ENCODE measurements at regions not wholly inside any gene's neighbourhood (a gene's known extent, or its start where the extent isn't known, plus 50 kb on each side); places are given as distances from the start of the nearest gene placed in this dataset.
"Not testable (repeated sequence)": the region's sequence is repeated elsewhere in the genome, so short reads cannot be mapped to it uniquely, and the experiment has no call there.

DNA sequence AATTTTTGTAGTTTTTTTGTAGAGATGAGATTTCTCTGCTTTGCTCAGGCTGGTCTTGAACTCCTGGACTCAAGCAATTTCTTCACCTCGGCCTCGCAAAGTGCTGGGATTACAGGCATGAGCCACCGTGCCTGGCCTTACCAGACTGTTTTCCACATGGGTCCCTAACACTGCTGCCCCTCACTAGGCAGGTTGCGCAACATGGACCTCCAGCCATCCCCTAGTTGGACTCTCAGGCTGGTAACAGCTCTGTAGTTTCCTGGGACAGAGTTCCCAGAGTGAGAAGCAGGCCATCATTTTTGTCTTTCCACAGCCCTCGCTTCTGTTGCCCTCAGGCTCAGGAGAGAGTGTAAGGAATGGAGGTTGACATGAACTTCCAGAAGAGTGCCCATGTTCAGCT, 156.1 kb downstream of the CTH start:
- DNase-seq, result no peak

GRCh38 chr1:70571191-70571590, 160.1 kb downstream of the CTH start:
- no peak for DNase-seq

GRCh38 chr1:70573317-70573843, 162.3 kb downstream of the CTH start:
- no peak for DNase-seq

DNA sequence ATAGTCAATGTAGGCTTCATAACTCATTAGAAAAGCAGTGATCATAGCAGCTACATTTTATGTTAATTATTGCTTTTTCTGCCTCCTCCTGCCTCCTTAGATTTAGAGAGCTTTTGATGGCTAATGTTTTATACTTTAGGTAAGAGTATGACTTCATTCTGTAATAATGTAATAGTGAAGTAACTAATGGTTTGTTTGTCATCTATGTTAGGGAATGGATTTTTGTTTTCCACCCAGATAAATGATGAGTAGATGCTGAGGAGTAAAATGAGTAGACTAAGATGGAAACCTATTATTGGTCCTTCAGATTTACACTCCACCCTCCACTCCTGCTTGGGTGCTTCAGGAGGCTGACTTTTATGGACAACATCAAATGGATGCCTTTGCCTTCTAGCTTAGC, 170.6 kb downstream of the CTH start:
- no peak for DNase-seq

DNA sequence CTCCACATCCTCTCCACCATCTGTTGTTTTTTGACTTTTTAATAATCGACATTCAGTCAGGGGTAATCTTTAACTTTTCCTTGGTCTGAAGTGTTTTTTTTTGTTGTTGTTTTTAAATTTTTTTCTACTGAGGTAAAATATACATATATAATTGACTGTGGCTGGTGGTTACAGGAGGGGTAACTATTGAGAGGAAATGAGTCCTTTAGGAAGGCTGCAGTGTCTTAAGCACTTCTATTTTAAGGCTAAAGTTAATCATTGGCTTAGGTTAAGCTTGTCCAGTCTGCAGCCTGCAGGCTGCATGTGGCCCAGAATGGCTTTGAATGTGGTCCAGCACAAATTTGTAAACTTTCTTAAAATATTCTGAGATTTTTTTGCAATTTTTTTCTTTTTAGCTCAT, 172.5 kb downstream of the CTH start:
- DNase-seq, result peak; percentile 24

- DNase-seq, result no peak
These were observed 175.0 kb downstream of the CTH start for GRCh38 chr1:70586046-70586445.

DNA sequence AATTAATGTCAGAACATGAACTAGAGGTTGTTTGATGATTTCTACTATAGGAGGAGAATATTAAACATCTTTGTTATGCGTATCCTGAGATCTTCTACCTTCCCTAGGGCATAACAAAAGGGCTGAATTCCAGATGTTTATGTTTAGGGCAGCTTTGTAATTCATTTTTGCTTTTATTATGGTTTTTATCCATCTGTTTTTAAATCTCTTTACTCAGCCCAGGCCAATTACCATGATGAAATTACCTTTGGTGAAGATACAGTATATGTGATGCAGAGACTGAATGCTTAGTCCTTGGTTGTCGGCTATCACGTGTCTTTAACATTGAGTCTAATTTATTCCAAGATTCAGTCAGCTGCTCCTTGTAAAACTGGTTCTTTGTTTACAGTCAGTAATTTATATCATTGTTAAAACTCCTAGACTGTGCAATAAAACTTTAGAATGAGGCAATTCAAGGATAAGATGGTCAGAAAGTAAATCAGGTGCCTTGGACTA, 176.9 kb downstream of the CTH start:
- DNase-seq, result no peak

DNA sequence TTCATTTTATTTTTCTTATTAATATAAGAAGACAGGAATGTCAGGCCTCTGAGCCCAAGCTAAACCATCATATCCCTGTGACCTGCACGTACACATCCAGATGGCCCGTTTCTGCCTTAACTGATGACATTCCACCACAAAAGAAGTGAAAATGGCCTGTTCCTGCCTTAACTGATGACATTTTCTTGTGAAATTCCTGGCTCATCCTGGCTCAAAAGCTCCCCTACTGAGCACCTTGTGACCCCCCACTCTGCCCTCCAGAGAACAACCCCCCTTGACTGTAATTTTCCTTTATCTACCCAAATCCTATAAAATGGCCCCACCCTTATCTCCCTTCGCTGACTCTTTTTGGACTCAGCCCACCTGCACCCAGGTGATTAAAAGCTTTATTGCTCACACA, 182.5 kb downstream of the CTH start:
- DNase-seq, result not testable (repeated sequence)

GRCh38 chr1:70608815-70609214, 197.7 kb downstream of the CTH start:
- no peak for DNase-seq

- DNase-seq, result not testable (repeated sequence)
These were observed 199.1 kb downstream of the CTH start for GRCh38 chr1:70610164-70610563.

- DNase-seq, result no peak
These were observed 205.9 kb downstream of the CTH start for GRCh38 chr1:70616946-70617345.

DNA sequence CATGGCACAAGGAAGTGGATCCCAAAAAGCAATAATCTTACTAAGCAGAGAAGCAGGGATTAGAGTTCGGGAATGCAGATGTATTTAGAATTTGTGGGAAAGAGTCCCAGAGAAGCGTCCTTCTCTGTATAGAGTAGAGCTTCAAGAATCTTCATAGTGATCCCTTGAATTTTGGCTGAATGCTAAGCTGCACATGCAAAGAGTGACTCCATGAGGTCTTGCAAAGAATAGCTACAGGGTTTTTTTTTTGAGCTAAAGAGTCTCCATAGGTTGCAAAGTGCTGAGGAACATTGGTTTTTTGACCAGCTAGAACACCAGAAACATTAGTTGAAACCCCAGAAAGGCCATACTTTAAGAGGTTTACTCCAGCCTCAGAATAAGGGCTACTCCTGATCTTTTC, 206.7 kb downstream of the CTH start:
- no peak for DNase-seq

- DNase-seq, result no peak
These were observed 216.8 kb downstream of the CTH start for GRCh38 chr1:70627910-70628309.

DNA sequence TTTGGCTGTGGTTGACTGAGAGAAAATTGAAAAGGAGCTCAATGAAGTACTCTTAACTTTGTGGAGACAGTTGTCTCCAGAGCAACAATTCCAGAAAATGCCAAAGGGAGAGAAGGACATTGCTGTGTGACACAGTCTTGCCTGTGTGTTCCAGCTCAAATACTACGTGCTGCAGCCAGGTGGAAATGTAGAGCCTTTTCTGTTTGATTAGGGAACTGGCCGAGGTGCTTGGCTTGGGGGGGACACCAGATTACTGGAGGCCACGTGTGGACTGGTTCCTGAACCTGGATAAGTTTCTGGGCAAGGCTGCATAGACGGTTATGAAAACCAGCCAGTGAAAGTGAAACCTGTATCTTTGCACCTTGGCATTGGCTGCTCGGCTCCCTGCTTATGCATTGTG, 217.9 kb downstream of the CTH start:
- no peak for DNase-seq

DNA sequence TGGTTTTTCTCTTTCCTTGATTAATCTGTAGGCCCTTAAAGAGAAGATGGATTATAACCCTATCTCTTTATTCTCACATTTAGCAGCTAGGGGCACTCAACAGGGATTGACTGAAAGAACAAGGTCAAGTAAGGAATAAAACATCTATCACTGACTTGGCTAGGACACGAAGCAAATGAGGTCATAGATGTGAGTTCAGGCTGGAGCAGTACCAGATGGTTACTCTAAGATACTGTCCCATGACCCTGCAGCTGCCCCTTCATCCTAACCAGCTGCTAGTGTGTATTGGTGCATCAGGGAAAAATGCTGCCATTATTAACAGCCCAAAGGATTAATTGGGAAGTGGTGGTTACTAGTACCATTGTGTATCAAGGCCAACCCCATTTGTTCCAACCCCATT, 221.9 kb downstream of the CTH start:
- no peak for DNase-seq

DNA sequence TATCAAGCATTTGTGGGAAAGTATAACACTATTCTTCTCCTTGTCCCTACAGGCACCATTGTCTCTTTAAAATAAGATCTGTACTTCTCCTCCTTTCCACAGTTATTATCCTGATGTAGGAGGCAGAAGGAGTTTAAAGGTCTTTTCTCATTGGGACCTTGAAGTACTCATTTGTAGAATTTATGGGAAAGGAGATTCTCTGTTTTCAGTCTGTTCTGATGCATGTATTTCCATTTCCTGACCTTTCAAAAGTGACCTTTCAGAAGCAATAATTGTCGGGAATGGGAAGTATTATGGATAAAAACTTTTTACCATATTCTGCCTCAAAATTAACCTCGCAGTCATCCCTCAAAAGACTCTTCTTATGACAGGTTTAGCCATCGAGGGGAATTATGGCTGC, 224.8 kb downstream of the CTH start:
- no peak for DNase-seq

DNA sequence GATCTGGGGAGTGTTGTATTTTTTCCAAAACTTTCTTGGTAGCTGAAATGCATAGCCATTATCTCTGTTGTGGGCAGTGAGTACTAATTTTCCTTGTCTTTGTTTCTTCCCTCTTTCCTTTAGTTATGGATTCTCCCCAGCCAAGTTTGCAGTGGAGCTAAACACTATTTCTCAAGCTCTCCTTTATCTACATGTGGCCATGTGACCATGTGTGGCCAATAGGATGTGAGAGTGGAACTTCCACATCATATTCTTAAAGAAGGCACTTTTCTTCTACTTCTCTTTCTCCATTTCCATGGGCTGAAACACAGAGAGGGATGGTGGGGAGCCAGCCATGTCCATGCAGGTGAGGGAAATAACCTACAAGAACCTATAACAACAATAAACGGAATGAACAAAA, 230.8 kb downstream of the CTH start:
- DNase-seq, result no peak

DNA sequence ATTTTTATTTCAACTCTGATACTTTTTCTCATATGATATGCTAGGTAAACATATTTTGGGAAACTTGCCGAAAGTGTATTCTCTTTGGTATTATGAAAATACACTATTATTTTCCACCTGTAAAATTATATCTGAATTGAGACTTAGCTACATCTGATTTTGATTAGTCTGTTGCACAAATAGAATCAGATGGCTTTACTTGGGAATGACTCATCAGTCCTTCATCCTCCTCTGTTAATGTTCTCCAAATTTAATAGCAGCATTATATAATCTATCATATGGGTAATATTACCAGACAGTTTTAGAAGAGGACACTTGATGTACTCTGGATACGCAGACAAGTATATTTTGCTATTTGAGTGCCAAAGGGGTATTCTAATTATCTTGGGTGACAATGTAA, 245.3 kb downstream of the CTH start:
- DNase-seq, result no peak

DNA sequence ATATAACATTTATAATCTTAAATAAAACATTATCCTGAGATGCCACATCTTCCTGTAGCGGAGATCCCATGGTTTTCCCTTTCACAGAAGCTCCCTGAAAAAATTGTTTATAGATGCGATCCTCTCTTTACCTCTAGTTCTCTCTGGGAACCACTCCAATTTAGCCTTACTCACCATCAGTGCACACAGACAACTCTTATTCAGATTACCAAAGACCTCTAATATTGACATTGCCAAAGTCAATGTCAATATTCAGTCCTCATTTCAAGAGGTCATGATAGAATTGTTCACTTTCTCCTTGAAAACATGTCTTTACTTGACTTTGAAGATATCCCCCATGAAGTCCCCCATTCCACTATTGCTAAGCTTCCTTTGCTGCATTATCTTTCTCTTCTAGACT, 248.8 kb downstream of the CTH start:
- DNase-seq, result no peak

DNA sequence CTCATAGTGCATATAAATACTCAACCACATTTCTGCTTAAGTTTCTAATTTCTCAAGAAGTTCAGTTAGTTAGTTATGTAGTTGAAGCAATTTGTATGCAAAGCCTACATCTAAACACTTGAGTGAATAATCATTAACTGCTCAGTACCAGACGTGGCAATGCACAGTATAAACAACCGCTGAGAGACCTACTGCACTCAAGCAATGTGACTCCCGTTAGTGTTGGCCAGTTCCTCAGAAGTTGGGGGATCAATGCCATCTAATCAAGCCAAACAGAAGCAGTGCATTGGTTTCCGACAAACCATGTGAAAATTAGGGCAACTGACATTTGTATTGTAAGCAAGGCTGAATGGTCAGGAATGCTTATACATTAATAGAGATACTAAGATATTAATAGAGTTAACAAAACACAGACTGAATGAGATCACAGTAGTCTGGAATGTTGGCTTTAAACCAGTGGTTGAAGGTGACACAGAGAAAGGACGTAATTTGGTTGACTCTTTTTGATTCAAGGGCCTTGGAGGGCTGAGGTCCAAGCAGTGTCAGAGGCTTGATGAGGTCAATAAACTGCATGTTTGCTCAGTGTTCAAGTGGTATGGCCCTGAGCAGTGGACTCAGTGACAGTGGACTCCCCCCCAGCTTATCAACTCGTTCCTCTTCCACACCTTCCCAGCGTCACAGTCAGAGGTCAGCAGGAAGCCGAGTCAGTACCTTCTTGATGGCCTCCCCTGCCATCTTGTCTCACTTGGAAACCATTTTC, 255.5 kb downstream of the CTH start:
- DNase-seq, result peak; percentile 65

DNA sequence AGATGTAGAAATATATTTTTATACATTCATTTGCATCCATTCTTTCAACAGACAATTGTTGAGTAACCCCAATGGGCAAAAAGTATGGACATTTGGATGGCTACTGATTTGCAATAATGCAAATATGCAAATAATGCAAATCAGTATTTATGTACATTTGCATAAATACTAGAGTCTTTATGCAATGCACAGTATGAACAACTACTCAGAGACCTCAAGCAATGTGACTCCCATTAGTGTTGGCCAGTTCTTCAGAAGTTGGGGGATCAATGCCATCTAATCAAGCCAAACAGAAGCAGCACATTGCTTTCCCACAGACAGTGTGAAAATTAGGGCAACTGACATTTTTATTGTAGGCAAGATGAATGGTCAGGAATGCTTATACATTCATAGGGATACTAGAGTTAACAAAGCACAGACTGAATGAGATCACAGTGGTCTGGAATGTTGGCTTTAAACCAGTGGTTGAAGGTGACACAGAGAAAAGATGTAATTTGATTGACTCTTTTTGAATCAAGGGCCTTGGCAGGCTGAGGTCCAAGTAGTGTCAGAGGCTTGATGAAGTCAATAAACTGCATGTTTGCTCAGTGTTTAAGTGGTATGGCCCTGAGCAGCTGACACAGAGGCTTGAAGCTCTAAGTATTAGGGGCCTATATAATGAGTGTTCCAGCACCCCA, 256.6 kb downstream of the CTH start:
- peak; percentile 60 for DNase-seq

- DNase-seq, result no peak
These were observed 259.9 kb downstream of the CTH start for GRCh38 chr1:70671006-70671405.

- no peak for DNase-seq
These were observed 261.4 kb downstream of the CTH start for GRCh38 chr1:70672442-70672888.

- no peak for DNase-seq
These were observed 264.0 kb downstream of the CTH start for GRCh38 chr1:70674941-70675685.

All from kidney glomerular epithelial cell (primary cell).